Right atrium auricular region (tissue), 2 donors: ENCODE measurements at regions not wholly inside any gene's neighbourhood (a gene's known extent, or its start where the extent isn't known, plus 50 kb on each side); places are given as distances from the start of the nearest gene placed in this dataset.

ENCODE experiments used
- DNase-seq: peaks from one replicate; pipeline ENCODE4 v3.0.0-alpha.2; 2019; ENCODE audit warnings: low spot score
- H3K27ac ChIP-seq, 2 donors: fragments of 200-600 bp; sonication (generic); 1 replicate in 1 of 2; 2 replicates in 1 of 2; pipeline ENCODE4 v1.5.1; 2016 to 2019
- H3K27me3 ChIP-seq, 2 donors: fragments of 200-600 bp; sonication (generic); one replicate each; pipeline versions ENCODE4 v1.5.1 to v1.6.0; 2017 to 2019
- H3K36me3 ChIP-seq: fragments of 200-600 bp; sonication (generic); one replicate; pipeline ENCODE4 v1.5.1; 2016
- H3K4me1 ChIP-seq, 2 donors: fragments of 200-600 bp; sonication (generic); one replicate each; pipeline versions ENCODE4 v1.5.1 to v1.6.0; 2017 to 2019
- H3K4me3 ChIP-seq, 2 donors: fragments of 200-600 bp; sonication (generic); 1 replicate in 1 of 2; 2 replicates in 1 of 2; pipeline ENCODE4 v1.5.1; 2017 to 2019; ENCODE audit warnings: mild to moderate bottlenecking in 1 of 2, moderate library complexity in 1 of 2
- H3K9me3 ChIP-seq, 2 donors: fragments of 200-600 bp; sonication (generic); one replicate each; pipeline ENCODE4 v1.5.1; 2019
- TF ChIP-seq, protein P1 (sequence below), 2 donors: fragments of 200-600 bp; sonication (generic); IDR thresholded peaks; one replicate each; pipeline ENCODE4 v1.5.1; 2019; ENCODE audit warnings: antibody characterized with exemption in 2 of 2

DNA sequence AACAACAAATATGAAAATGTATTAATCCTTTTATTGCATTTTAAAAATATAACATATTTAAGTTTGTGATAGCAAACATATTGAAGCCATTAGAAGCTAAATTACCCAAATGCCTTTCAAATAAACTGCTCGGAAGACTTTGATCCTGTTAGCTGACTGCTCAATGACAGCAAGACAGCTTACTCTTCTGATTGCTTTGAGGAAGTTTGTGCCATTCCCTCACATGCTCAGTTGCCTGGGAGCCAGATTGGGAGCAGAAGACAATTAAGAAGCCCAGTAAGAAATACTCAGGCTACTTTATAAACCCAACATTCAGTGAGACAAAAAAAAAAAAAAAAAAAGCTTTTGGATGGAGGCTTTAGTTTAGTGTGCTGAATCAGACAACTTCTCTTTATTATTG lies 407.1 kb upstream of the SOX11 start:
- TF ChIP-seq, protein P1, sequence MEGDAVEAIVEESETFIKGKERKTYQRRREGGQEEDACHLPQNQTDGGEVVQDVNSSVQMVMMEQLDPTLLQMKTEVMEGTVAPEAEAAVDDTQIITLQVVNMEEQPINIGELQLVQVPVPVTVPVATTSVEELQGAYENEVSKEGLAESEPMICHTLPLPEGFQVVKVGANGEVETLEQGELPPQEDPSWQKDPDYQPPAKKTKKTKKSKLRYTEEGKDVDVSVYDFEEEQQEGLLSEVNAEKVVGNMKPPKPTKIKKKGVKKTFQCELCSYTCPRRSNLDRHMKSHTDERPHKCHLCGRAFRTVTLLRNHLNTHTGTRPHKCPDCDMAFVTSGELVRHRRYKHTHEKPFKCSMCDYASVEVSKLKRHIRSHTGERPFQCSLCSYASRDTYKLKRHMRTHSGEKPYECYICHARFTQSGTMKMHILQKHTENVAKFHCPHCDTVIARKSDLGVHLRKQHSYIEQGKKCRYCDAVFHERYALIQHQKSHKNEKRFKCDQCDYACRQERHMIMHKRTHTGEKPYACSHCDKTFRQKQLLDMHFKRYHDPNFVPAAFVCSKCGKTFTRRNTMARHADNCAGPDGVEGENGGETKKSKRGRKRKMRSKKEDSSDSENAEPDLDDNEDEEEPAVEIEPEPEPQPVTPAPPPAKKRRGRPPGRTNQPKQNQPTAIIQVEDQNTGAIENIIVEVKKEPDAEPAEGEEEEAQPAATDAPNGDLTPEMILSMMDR (IDR thresholded peaks at IDR 0.05), result no peak
- Histone ChIP-seq H3K4me1 (no peaks in the 10 kb centered on the region), H3K27ac (no peak overlapping the region), H3K36me3 (no peaks in the 10 kb centered on the region), H3K27me3 (no peaks in the 10 kb centered on the region), H3K9me3 (no peaks in the 10 kb centered on the region), H3K4me3 (no peak overlapping the region)
- DNase-seq, result no peak

- no peak for DNase-seq
Observed at GRCh38 chr2:5285872-5286769, 406.1 kb upstream of the SOX11 start.

GRCh38 chr2:5287558-5288334 lies 404.4 kb upstream of the SOX11 start:
- H3K9me3 ChIP-seq, result no peaks in the 10 kb centered on the region
- no peak overlapping the region for H3K4me3 ChIP-seq
- H3K36me3 ChIP-seq, result no peaks in the 10 kb centered on the region
- no peak for DNase-seq
- TF ChIP-seq, protein P1 (IDR thresholded peaks at IDR 0.05), result no peak
- H3K27me3 ChIP-seq, result no peaks in the 10 kb centered on the region
- H3K4me1 ChIP-seq, result no peaks in the 10 kb centered on the region
- no peak overlapping the region for H3K27ac ChIP-seq

More at GRCh38 chr2:5285872-5286769, 406.1 kb upstream of the SOX11 start:
- Histone ChIP-seq H3K27ac (no peak overlapping the region), H3K27me3 (no peaks in the 10 kb centered on the region), H3K4me3 (no peak overlapping the region), H3K4me1 (no peaks in the 10 kb centered on the region), H3K36me3 (no peaks in the 10 kb centered on the region), H3K9me3 (no peaks in the 10 kb centered on the region)
- TF ChIP-seq, protein P1 (IDR thresholded peaks at IDR 0.05), result no peak

- H3K4me1 ChIP-seq, result no peaks in the 10 kb centered on the region
- no peak for DNase-seq
- H3K4me3 ChIP-seq, result no peak overlapping the region
- TF ChIP-seq, protein P1 (IDR thresholded peaks at IDR 0.05), result no peak
- H3K36me3 ChIP-seq, result no peaks in the 10 kb centered on the region
- H3K27me3 ChIP-seq, result no peaks in the 10 kb centered on the region
- no peaks in the 10 kb centered on the region for H3K9me3 ChIP-seq
- no peak overlapping the region for H3K27ac ChIP-seq
Observed at GRCh38 chr2:5290900-5291546, 401.2 kb upstream of the SOX11 start.

DNA sequence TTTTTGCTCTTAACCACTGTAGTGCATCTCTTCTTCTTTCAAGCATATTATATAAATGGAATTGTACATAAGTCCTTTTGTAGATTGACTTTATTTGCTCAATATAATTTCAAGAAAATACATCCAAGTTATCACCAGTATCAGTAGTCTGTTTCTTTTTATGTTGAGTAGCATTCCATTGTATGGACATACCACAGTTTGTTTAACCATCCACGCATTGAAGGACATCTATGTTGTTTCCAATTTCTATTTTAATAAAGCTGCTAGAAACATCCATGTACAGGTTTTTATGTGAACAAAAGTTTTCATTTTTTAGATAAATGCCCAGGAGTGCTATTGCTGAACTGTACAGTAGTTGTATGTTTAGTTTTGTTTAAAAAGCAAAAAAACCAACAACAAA lies 387.5 kb upstream of the SOX11 start:
- H3K27ac ChIP-seq, result no peak overlapping the region
- no peak overlapping the region for H3K4me3 ChIP-seq
- no peaks in the 10 kb centered on the region for H3K27me3 ChIP-seq
- no peaks in the 10 kb centered on the region for H3K9me3 ChIP-seq
- TF ChIP-seq, protein P1 (IDR thresholded peaks at IDR 0.05), result no peak
- no peaks in the 10 kb centered on the region for H3K4me1 ChIP-seq
- no peaks in the 10 kb centered on the region for H3K36me3 ChIP-seq
- no peak for DNase-seq
